ENCODE measurements at regions not wholly inside any gene's neighbourhood (a gene's known extent, or its start where the extent isn't known, plus 50 kb on each side); places are given as distances from the start of the nearest gene placed in this dataset.
"Not testable (repeated sequence)": the region's sequence is repeated elsewhere in the genome, so short reads cannot be mapped to it uniquely, and the experiment has no call there.

DNA sequence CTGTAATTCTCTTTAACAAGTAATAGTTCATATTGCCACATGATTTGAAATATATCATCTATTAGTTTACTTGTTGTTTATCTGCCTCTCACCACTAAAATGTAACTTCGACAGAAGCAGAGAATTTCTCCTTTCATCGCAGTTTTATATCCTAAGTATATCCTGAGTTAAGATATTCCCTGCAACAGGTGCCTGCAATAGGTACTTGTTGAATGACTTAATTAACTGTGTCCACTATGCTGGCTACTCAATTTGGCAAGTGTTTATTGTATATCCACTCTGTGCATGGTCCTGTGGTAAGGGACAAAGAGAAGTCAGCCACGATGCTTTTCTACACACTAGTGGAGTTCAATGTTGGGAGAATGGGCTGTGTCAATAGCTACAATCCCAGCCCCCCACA, 108.5 kb downstream of the PSAT1 start:
- 90 to 92% methylated on average over 3 of the region's 3 CpGs for WGBS, 2 donors
- intact Hi-C loops (cut with DNase I): no loop called here
- ATAC-seq (ENCODE audit: low FRiP score): no peak

DNA sequence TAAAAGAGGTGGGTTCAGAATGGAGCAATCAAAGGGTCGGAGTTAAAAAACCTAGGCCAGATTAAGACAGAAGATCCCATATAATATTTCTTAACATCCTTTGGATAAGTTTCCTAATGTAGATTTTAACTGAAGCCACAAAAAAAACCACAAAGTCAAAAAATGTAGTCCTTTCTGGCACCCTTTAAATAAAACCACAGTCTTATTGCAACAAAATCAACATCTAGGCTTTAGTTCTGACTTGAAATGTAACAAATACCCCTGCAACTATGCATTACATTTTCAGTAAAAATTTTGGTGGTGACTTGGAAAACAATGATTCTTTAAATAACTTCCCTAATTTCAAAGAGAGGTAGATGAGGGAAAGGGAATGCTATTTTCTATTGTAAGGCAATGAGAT, 109.2 kb downstream of the PSAT1 start:
- Histone ChIP-seq H3K4me1 (ENCODE audit: control insufficient read depth in 1 of 2, insufficient read depth in 2 of 2, low read length in 2 of 2) (no peaks in the 10 kb centered on the region), H3K9me3 (ENCODE audit: control insufficient read depth, low read length) (no peaks in the 10 kb centered on the region), H3K27ac (ENCODE audit: low read depth in 1 of 2, low read length in 2 of 2) (no peak overlapping the region), H3K36me3 (ENCODE audit: control insufficient read depth in 1 of 2, insufficient read depth in 2 of 2, low read length in 1 of 2) (no peaks in the 10 kb centered on the region), H3K27me3 (ENCODE audit: control insufficient read depth in 1 of 2, insufficient read depth in 2 of 2, low read length in 1 of 2) (no peaks in the 10 kb centered on the region), H3K4me3 (ENCODE audit: low read length in 2 of 2) (no peak overlapping the region)
- 85 to 96% methylated on average over 1 of the region's 1 CpG for WGBS, 2 donors
- ATAC-seq (ENCODE audit: low FRiP score) (no peak), DNase-seq (no peak)
- intact Hi-C loops (cut with DNase I): no loop called here

More for the DNA sequence above, 108.5 kb downstream of the PSAT1 start:
- Histone ChIP-seq H3K4me1 (ENCODE audit: control insufficient read depth in 1 of 2, insufficient read depth in 2 of 2, low read length in 2 of 2) (no peaks in the 10 kb centered on the region), H3K27ac (ENCODE audit: low read depth in 1 of 2, low read length in 2 of 2) (no peak overlapping the region), H3K4me3 (ENCODE audit: low read length in 2 of 2) (no peak overlapping the region), H3K36me3 (ENCODE audit: control insufficient read depth in 1 of 2, insufficient read depth in 2 of 2, low read length in 1 of 2) (no peaks in the 10 kb centered on the region), H3K27me3 (ENCODE audit: control insufficient read depth in 1 of 2, insufficient read depth in 2 of 2, low read length in 1 of 2) (no peaks in the 10 kb centered on the region), H3K9me3 (ENCODE audit: control insufficient read depth, low read length) (no peaks in the 10 kb centered on the region)
- no peak for DNase-seq

DNA sequence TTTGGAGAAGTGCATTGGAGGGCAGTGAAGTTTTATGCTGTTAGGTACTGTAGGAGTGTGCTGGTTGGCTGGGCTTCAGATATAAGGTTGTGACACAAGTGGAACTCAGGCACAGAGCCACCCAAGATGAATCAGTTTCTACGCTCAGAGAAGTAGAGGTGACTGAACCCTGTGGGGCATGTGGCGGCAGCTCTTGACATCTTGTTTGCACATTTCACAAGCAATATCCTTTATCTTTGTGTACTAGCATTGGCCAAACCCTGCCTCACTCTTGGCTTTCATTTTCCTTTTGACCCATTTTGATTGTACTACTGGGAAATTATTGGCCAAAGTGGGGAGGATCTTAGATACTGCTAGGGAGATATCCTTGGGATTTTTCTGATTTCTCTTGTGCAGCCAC, 110.0 kb downstream of the PSAT1 start:
- no peaks in the 10 kb centered on the region for H3K27me3 ChIP-seq (ENCODE audit: control insufficient read depth in 1 of 2, insufficient read depth in 2 of 2, low read length in 1 of 2)
- no peak overlapping the region for H3K4me3 ChIP-seq (ENCODE audit: low read length in 2 of 2)
- H3K4me1 ChIP-seq (ENCODE audit: control insufficient read depth in 1 of 2, insufficient read depth in 2 of 2, low read length in 2 of 2): no peaks in the 10 kb centered on the region
- H3K9me3 ChIP-seq (ENCODE audit: control insufficient read depth, low read length): no peaks in the 10 kb centered on the region
- DNase-seq: no peak
- 73 to 78% methylated on average over 2 of the region's 2 CpGs for WGBS, 2 donors
- H3K27ac ChIP-seq (ENCODE audit: low read depth in 1 of 2, low read length in 2 of 2): no peak overlapping the region
- ATAC-seq (ENCODE audit: low FRiP score): no peak
- intact Hi-C loops (cut with DNase I): no loop called here
- no peaks in the 10 kb centered on the region for H3K36me3 ChIP-seq (ENCODE audit: control insufficient read depth in 1 of 2, insufficient read depth in 2 of 2, low read length in 1 of 2)

DNA sequence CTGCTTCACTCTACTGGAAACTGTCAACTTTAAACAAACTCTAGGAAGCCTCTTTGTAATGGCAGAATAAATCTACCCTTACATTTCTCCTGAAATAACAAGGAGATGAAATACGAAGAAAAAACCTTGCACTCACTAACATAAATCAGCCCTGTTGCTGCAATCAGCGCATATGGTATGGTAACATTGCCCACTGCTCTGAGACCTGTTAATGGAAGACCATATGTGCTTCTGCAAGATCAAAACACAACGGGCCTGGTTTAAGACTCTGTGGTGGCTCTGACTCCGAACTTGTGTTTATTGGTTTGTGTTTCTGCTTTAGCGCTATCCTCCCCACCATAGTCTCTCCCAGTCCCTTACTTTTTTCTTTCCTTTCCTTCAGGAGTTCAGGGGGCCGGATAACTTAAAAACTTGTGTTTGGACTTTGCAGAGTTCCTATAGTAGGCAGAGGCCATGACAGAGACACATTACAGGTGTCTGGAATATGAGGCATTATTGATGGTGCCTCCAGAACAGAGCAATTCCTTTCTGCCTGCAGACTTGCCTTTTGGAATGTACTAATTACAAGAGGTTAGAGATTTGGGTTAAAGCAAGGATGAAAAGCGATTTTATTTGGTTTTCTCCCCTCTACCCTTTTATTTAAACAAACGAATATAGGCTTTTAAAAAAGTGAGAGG, 110.8 kb downstream of the PSAT1 start:
- Histone ChIP-seq H3K4me3 (ENCODE audit: low read length in 2 of 2) (no peak overlapping the region), H3K27ac (ENCODE audit: low read depth in 1 of 2, low read length in 2 of 2) (no peak overlapping the region), H3K36me3 (ENCODE audit: control insufficient read depth in 1 of 2, insufficient read depth in 2 of 2, low read length in 1 of 2) (no peaks in the 10 kb centered on the region), H3K9me3 (ENCODE audit: control insufficient read depth, low read length) (no peaks in the 10 kb centered on the region), H3K4me1 (ENCODE audit: control insufficient read depth in 1 of 2, insufficient read depth in 2 of 2, low read length in 2 of 2) (no peaks in the 10 kb centered on the region), H3K27me3 (ENCODE audit: control insufficient read depth in 1 of 2, insufficient read depth in 2 of 2, low read length in 1 of 2) (no peaks in the 10 kb centered on the region)
- no peak for DNase-seq
- no peak for ATAC-seq (ENCODE audit: low FRiP score)
- intact Hi-C loops (cut with DNase I): no loop called here
- 38 to 45% methylated on average over 8 of the region's 8 CpGs for WGBS, 2 donors

DNA sequence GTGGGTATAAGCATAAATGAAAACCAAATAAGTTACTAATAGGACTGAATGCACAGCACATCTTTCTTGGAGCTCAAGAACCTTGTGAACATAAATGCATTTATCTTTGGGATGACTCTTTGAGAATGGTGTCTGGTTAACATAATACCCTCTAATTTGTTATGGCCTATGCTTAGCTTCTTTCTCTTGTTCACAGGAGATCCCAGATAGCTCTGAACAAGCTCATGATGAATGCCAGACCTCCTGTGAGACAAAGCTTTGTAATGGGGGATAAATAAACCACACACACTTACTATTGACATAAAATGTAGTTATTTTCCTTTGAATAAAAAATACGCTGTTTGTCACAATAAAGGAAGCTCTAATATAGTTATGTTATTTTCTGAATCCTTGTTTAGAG, 111.5 kb downstream of the PSAT1 start:
- H3K36me3 ChIP-seq (ENCODE audit: control insufficient read depth in 1 of 2, insufficient read depth in 2 of 2, low read length in 1 of 2): no peaks in the 10 kb centered on the region
- H3K27ac ChIP-seq (ENCODE audit: low read depth in 1 of 2, low read length in 2 of 2): no peak overlapping the region
- intact Hi-C loops (cut with DNase I): no loop called here
- H3K27me3 ChIP-seq (ENCODE audit: control insufficient read depth in 1 of 2, insufficient read depth in 2 of 2, low read length in 1 of 2): no peaks in the 10 kb centered on the region
- ATAC-seq (ENCODE audit: low FRiP score): no peak
- 92 to 97% methylated on average over 1 of the region's 1 CpG for WGBS, 2 donors
- no peaks in the 10 kb centered on the region for H3K4me1 ChIP-seq (ENCODE audit: control insufficient read depth in 1 of 2, insufficient read depth in 2 of 2, low read length in 2 of 2)
- DNase-seq: no peak
- no peaks in the 10 kb centered on the region for H3K9me3 ChIP-seq (ENCODE audit: control insufficient read depth, low read length)
- H3K4me3 ChIP-seq (ENCODE audit: low read length in 2 of 2): no peak overlapping the region

DNA sequence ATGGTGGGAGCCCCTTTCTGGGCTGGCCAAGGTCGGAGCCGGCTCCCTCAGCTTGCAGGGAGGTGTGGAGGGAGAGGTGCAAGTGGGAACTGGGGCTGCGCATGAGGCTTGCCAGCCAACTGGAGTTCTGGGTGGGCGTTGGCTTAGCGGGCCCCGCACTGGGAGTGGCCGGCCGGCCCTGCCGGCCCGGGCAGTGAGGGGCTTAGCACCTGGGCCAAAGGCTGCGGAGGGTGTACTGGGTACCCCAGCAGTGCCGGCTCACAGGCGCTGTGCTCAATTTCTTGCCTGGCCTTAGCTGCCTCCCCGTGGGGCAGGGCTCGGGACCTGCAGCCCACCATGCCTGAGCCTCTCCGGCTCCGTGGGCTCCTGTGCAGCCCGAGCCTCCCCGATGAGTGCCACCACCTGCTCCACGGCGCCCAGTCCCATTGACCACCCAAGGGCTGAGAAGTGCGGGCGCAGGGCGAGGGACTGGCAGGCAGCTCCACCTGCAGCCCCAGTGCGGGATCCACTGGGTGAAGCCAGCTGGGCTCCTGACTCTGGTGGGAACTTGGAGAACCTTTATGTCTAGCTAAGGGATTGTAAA, 113.1 kb downstream of the PSAT1 start:
- H3K27ac ChIP-seq (ENCODE audit: low read depth in 1 of 2, low read length in 2 of 2); H3K4me1 ChIP-seq (ENCODE audit: control insufficient read depth in 1 of 2, insufficient read depth in 2 of 2, low read length in 2 of 2); H3K36me3 ChIP-seq (ENCODE audit: control insufficient read depth in 1 of 2, insufficient read depth in 2 of 2, low read length in 1 of 2); H3K4me3 ChIP-seq (ENCODE audit: low read length in 2 of 2); H3K9me3 ChIP-seq (ENCODE audit: control insufficient read depth, low read length); H3K27me3 ChIP-seq (ENCODE audit: control insufficient read depth in 1 of 2, insufficient read depth in 2 of 2, low read length in 1 of 2); ATAC-seq (ENCODE audit: low FRiP score); DNase-seq; intact Hi-C loops (cut with DNase I): not testable (repeated sequence)
- WGBS, 2 donors: 88 to 94% methylated on average over 25 of the region's 25 CpGs

DNA sequence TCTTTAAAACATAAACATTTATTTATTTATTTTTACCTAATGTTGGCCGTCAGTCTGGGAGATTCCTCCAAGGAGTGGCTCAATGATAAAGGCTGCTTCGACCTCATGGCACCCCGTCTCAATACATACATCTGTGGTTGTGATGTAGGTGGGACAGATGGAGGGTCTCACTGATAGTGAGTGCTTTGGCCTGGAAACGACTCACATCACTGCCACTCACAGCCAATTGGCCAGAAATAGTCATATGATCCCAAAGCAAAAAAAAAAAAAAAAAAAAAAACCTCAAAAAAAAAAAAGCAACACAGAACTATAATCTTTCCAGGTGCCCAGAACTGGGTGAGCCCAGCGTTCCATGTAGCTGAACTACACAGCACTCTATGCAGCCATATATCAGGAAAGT, 125.4 kb downstream of the PSAT1 start:
- H3K4me3 ChIP-seq (ENCODE audit: low read length in 2 of 2): no peak overlapping the region
- DNase-seq (no peak), ATAC-seq (ENCODE audit: low FRiP score) (no peak)
- no peaks in the 10 kb centered on the region for H3K27me3 ChIP-seq (ENCODE audit: control insufficient read depth in 1 of 2, insufficient read depth in 2 of 2, low read length in 1 of 2)
- WGBS, 2 donors: 84 to 90% methylated on average over 5 of the region's 5 CpGs
- intact Hi-C loops (cut with DNase I): no loop called here
- H3K9me3 ChIP-seq (ENCODE audit: control insufficient read depth, low read length): no peaks in the 10 kb centered on the region
- H3K27ac ChIP-seq (ENCODE audit: low read depth in 1 of 2, low read length in 2 of 2): no peak overlapping the region
- H3K4me1 ChIP-seq (ENCODE audit: control insufficient read depth in 1 of 2, insufficient read depth in 2 of 2, low read length in 2 of 2): no peaks in the 10 kb centered on the region
- no peaks in the 10 kb centered on the region for H3K36me3 ChIP-seq (ENCODE audit: control insufficient read depth in 1 of 2, insufficient read depth in 2 of 2, low read length in 1 of 2)

DNA sequence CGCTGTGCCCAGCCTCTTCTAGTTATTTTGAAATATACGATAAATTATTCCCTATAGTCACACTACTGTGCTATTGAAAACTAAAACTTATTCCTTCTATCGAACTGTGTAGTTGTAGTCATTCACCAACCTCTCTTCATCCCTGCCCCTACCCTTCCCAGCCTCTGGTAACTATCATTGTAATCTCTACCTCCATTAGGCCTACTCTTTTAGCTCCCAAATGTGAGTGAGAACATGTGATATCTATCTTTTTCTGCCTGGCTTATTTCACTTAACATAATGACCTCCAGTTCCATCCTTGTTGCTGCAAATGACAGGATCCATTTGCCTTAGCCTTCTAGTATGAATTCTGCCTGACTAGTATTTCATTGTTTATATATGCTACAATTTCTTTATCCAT, 127.4 kb downstream of the PSAT1 start:
- H3K27me3 ChIP-seq (ENCODE audit: control insufficient read depth in 1 of 2, insufficient read depth in 2 of 2, low read length in 1 of 2): no peaks in the 10 kb centered on the region
- no peak overlapping the region for H3K4me3 ChIP-seq (ENCODE audit: low read length in 2 of 2)
- H3K9me3 ChIP-seq (ENCODE audit: control insufficient read depth, low read length): no peaks in the 10 kb centered on the region
- 94% methylated on average over 3 of the region's 3 CpGs for WGBS, 2 donors
- no peak for DNase-seq
- no peak for ATAC-seq (ENCODE audit: low FRiP score)
- no peak overlapping the region for H3K27ac ChIP-seq (ENCODE audit: low read depth in 1 of 2, low read length in 2 of 2)
- no peaks in the 10 kb centered on the region for H3K4me1 ChIP-seq (ENCODE audit: control insufficient read depth in 1 of 2, insufficient read depth in 2 of 2, low read length in 2 of 2)
- intact Hi-C loops (cut with DNase I): no loop called here
- no peaks in the 10 kb centered on the region for H3K36me3 ChIP-seq (ENCODE audit: control insufficient read depth in 1 of 2, insufficient read depth in 2 of 2, low read length in 1 of 2)

DNA sequence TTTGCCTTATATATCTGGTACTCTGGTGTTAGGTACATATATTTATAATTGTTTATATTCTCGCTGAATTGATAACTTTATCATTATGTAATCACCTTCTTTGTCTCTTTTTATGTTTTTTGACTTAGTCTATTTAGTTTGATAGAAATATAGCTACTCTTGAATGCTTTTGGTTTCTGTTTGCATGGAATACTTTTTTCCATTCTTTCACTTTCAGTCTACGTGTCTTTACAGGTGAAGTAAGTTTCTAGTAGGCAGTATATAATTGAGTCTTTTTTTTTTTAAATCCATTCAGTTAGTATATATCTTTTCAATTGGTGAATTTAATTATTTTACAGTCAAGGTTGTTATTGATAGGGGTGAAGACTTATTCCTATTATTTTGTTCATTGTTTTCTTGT, 131.7 kb downstream of the PSAT1 start:
- no peaks in the 10 kb centered on the region for H3K4me1 ChIP-seq (ENCODE audit: control insufficient read depth in 1 of 2, insufficient read depth in 2 of 2, low read length in 2 of 2)
- WGBS, 2 donors: 69 to 79% methylated on average over 2 of the region's 2 CpGs
- ATAC-seq (ENCODE audit: low FRiP score) (no peak), DNase-seq (no peak)
- H3K9me3 ChIP-seq (ENCODE audit: control insufficient read depth, low read length): peaks cover 2% of the 10 kb centered on the region
- H3K4me3 ChIP-seq (ENCODE audit: low read length in 2 of 2): no peak overlapping the region
- H3K27ac ChIP-seq (ENCODE audit: low read depth in 1 of 2, low read length in 2 of 2): no peak overlapping the region
- intact Hi-C loops (cut with DNase I): no loop called here
- H3K36me3 ChIP-seq (ENCODE audit: control insufficient read depth in 1 of 2, insufficient read depth in 2 of 2, low read length in 1 of 2): no peaks in the 10 kb centered on the region
- H3K27me3 ChIP-seq (ENCODE audit: control insufficient read depth in 1 of 2, insufficient read depth in 2 of 2, low read length in 1 of 2): no peaks in the 10 kb centered on the region
